ENCODE measurements at regions not wholly inside any gene's neighbourhood (a gene's known extent, or its start where the extent isn't known, plus 50 kb on each side); places are given as distances from the start of the nearest gene placed in this dataset.

GRCh38 chr2:196271795-196272194 lies 100.4 kb upstream of the STK17B start:
- H3K9me3 ChIP-seq (ENCODE audit: insufficient read depth, low read length): no peaks in the 10 kb centered on the region
- no peak overlapping the region for H3K9ac ChIP-seq (ENCODE audit: insufficient read length, low read depth)
- DNase-seq (ENCODE audit: low read depth, low spot score): no peak
- no peak overlapping the region for H3K4me3 ChIP-seq (ENCODE audit: insufficient read length, low read depth)
- no peaks in the 10 kb centered on the region for H3K27me3 ChIP-seq (ENCODE audit: insufficient read depth, insufficient read length)
- H3K4me1 ChIP-seq (ENCODE audit: insufficient read depth, insufficient read length): no peaks in the 10 kb centered on the region
- TF ChIP-seq ZNF274 (IDR thresholded peaks at IDR 0.05; ENCODE audit: low read depth, low read length) (no peak), SUZ12 (IDR thresholded peaks at IDR 0.05; ENCODE audit: extremely low read depth, insufficient read depth, insufficient read length) (no peak), YY1 (IDR thresholded peaks at IDR 0.05; ENCODE audit: insufficient read depth, insufficient read length) (no peak)
- H3K36me3 ChIP-seq (ENCODE audit: insufficient read depth, insufficient read length, low read length): no peaks in the 10 kb centered on the region

- Histone ChIP-seq H3K27me3 (ENCODE audit: insufficient read depth, insufficient read length) (no peaks in the 10 kb centered on the region), H3K4me1 (ENCODE audit: insufficient read depth, insufficient read length) (no peaks in the 10 kb centered on the region), H3K4me3 (ENCODE audit: insufficient read length, low read depth) (no peak overlapping the region), H3K9ac (ENCODE audit: insufficient read length, low read depth) (no peak overlapping the region), H3K36me3 (ENCODE audit: insufficient read depth, insufficient read length, low read length) (no peaks in the 10 kb centered on the region), H3K9me3 (ENCODE audit: insufficient read depth, low read length) (no peaks in the 10 kb centered on the region)
- DNase-seq (ENCODE audit: low read depth, low spot score): no peak
- TF ChIP-seq ZNF274 (IDR thresholded peaks at IDR 0.05; ENCODE audit: low read depth, low read length) (no peak), YY1 (IDR thresholded peaks at IDR 0.05; ENCODE audit: insufficient read depth, insufficient read length) (no peak), SUZ12 (IDR thresholded peaks at IDR 0.05; ENCODE audit: extremely low read depth, insufficient read depth, insufficient read length) (no peak)
Observed at GRCh38 chr2:196274387-196274809, 103.0 kb upstream of the STK17B start.

- no peak for TF ChIP-seq ZNF274 (IDR thresholded peaks at IDR 0.05; ENCODE audit: low read depth, low read length)
- TF ChIP-seq YY1 (IDR thresholded peaks at IDR 0.05; ENCODE audit: insufficient read depth, insufficient read length): no peak
- no peak for TF ChIP-seq SUZ12 (IDR thresholded peaks at IDR 0.05; ENCODE audit: extremely low read depth, insufficient read depth, insufficient read length)
- no peak overlapping the region for H3K4me3 ChIP-seq (ENCODE audit: insufficient read length, low read depth)
- H3K4me1 ChIP-seq (ENCODE audit: insufficient read depth, insufficient read length): no peaks in the 10 kb centered on the region
- DNase-seq (ENCODE audit: low read depth, low spot score): no peak
- no peaks in the 10 kb centered on the region for H3K27me3 ChIP-seq (ENCODE audit: insufficient read depth, insufficient read length)
- H3K36me3 ChIP-seq (ENCODE audit: insufficient read depth, insufficient read length, low read length): no peaks in the 10 kb centered on the region
- H3K9me3 ChIP-seq (ENCODE audit: insufficient read depth, low read length): no peaks in the 10 kb centered on the region
- no peak overlapping the region for H3K9ac ChIP-seq (ENCODE audit: insufficient read length, low read depth)
Observed at GRCh38 chr2:196275646-196276352, 104.4 kb upstream of the STK17B start.

DNA sequence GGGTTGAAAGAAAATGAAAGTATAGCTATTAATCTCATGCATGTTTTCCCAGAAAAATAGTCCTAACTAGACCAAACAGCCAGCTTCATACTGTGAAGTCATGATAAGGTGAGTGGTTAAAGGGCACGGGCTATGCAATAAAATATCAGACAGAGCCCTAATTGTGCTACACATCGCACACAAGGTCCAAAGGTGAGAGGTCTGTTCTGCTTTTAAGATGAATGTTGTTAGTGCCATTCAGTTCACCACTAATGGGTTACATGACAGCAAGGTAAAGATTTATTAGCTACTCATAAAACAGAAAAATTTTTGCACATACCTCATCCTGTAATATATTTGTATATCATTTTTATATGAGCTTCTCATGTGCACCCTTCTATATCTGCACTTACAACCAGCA lies 105.0 kb upstream of the STK17B start:
- Histone ChIP-seq H3K27me3 (ENCODE audit: insufficient read depth, insufficient read length) (no peaks in the 10 kb centered on the region), H3K4me3 (ENCODE audit: insufficient read length, low read depth) (no peak overlapping the region), H3K4me1 (ENCODE audit: insufficient read depth, insufficient read length) (no peaks in the 10 kb centered on the region), H3K9me3 (ENCODE audit: insufficient read depth, low read length) (no peaks in the 10 kb centered on the region), H3K36me3 (ENCODE audit: insufficient read depth, insufficient read length, low read length) (no peaks in the 10 kb centered on the region), H3K9ac (ENCODE audit: insufficient read length, low read depth) (no peak overlapping the region)
- TF ChIP-seq SUZ12 (IDR thresholded peaks at IDR 0.05; ENCODE audit: extremely low read depth, insufficient read depth, insufficient read length) (no peak), ZNF274 (IDR thresholded peaks at IDR 0.05; ENCODE audit: low read depth, low read length) (no peak), YY1 (IDR thresholded peaks at IDR 0.05; ENCODE audit: insufficient read depth, insufficient read length) (no peak)
- no peak for DNase-seq (ENCODE audit: low read depth, low spot score)

DNA sequence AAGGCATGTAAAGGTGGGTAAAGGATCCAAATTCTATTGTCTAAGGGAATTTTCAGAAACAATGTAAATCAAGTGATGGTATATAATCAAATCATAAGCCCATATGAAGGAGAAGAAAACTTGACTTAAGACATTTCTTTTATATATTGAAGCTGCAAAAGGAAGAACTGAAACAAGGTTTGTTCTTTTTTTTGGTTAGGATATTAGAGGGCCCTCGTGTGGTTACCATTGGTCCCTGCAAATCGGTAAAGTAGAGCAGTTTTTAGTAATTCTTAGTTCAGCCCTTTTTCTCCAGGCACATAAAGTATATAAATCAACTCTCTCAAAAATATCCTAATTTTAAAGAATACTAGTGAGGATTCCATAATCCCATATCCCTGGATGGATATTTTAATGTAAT lies 105.6 kb upstream of the STK17B start:
- Histone ChIP-seq H3K27me3 (ENCODE audit: insufficient read depth, insufficient read length) (no peaks in the 10 kb centered on the region), H3K4me3 (ENCODE audit: insufficient read length, low read depth) (no peak overlapping the region), H3K9ac (ENCODE audit: insufficient read length, low read depth) (no peak overlapping the region), H3K36me3 (ENCODE audit: insufficient read depth, insufficient read length, low read length) (no peaks in the 10 kb centered on the region), H3K9me3 (ENCODE audit: insufficient read depth, low read length) (no peaks in the 10 kb centered on the region), H3K4me1 (ENCODE audit: insufficient read depth, insufficient read length) (no peaks in the 10 kb centered on the region)
- TF ChIP-seq YY1 (IDR thresholded peaks at IDR 0.05; ENCODE audit: insufficient read depth, insufficient read length): no peak
- TF ChIP-seq ZNF274 (IDR thresholded peaks at IDR 0.05; ENCODE audit: low read depth, low read length): no peak
- no peak for TF ChIP-seq SUZ12 (IDR thresholded peaks at IDR 0.05; ENCODE audit: extremely low read depth, insufficient read depth, insufficient read length)
- DNase-seq (ENCODE audit: low read depth, low spot score): no peak

DNA sequence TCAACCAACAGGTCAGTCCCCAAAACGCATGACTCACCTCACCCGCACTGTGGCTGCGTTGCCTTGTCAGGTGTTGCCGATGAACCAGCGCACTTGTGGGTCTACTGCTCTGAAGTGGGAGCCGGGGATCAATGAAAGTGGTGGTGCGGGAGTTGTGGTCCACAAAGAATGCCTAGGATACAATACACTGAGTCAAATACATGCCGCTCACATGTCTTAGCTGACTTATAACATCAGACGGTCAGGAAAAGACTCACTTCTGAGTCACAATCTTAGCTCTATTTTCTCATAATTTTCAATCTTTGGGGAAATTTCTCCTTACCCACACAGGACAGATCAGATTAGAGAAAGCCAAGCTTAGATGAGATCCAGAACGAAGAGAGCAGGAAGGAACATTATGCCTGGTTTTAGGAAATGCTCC lies 107.1 kb upstream of the STK17B start:
- no peaks in the 10 kb centered on the region for H3K4me1 ChIP-seq (ENCODE audit: insufficient read depth, insufficient read length)
- no peaks in the 10 kb centered on the region for H3K9me3 ChIP-seq (ENCODE audit: insufficient read depth, low read length)
- no peak for DNase-seq (ENCODE audit: low read depth, low spot score)
- TF ChIP-seq ZNF274 (IDR thresholded peaks at IDR 0.05; ENCODE audit: low read depth, low read length) (no peak), YY1 (IDR thresholded peaks at IDR 0.05; ENCODE audit: insufficient read depth, insufficient read length) (no peak), SUZ12 (IDR thresholded peaks at IDR 0.05; ENCODE audit: extremely low read depth, insufficient read depth, insufficient read length) (no peak)
- no peaks in the 10 kb centered on the region for H3K36me3 ChIP-seq (ENCODE audit: insufficient read depth, insufficient read length, low read length)
- H3K27me3 ChIP-seq (ENCODE audit: insufficient read depth, insufficient read length): no peaks in the 10 kb centered on the region
- H3K9ac ChIP-seq (ENCODE audit: insufficient read length, low read depth): no peak overlapping the region
- H3K4me3 ChIP-seq (ENCODE audit: insufficient read length, low read depth): no peak overlapping the region

- no peak overlapping the region for H3K9ac ChIP-seq (ENCODE audit: insufficient read length, low read depth)
- H3K9me3 ChIP-seq (ENCODE audit: insufficient read depth, low read length): no peaks in the 10 kb centered on the region
- H3K4me3 ChIP-seq (ENCODE audit: insufficient read length, low read depth): no peak overlapping the region
- no peaks in the 10 kb centered on the region for H3K36me3 ChIP-seq (ENCODE audit: insufficient read depth, insufficient read length, low read length)
- no peak for DNase-seq (ENCODE audit: low read depth, low spot score)
- TF ChIP-seq SUZ12 (IDR thresholded peaks at IDR 0.05; ENCODE audit: extremely low read depth, insufficient read depth, insufficient read length): no peak
- no peak for TF ChIP-seq ZNF274 (IDR thresholded peaks at IDR 0.05; ENCODE audit: low read depth, low read length)
- TF ChIP-seq YY1 (IDR thresholded peaks at IDR 0.05; ENCODE audit: insufficient read depth, insufficient read length): no peak
- no peaks in the 10 kb centered on the region for H3K27me3 ChIP-seq (ENCODE audit: insufficient read depth, insufficient read length)
- H3K4me1 ChIP-seq (ENCODE audit: insufficient read depth, insufficient read length): no peaks in the 10 kb centered on the region
Observed at GRCh38 chr2:196279541-196279940, 108.2 kb upstream of the STK17B start.
